ENCODE measurements at regions not wholly inside any gene's neighbourhood (a gene's known extent, or its start where the extent isn't known, plus 50 kb on each side); places are given as distances from the start of the nearest gene placed in this dataset.

DNA sequence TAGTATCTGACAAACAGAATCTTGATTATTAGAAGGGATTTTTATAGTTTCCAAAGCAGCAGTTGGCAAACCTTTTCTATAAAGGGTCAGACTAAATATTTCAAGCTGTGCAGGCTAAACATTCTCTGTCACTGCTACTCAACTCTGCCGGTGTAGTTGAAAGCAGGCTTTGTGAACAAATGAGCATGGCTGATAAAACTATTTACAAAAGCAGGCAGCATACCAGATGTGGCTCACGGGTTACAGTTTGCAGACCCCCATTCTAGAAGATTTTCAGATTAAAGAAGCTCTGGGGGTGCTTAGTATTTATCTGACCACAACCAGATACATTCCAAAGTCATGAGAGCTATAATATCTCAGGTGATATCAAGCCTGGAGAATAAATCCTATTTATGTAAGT, 1017.5 kb downstream of the SORCS1 start:
- TF ChIP-seq, protein P1, sequence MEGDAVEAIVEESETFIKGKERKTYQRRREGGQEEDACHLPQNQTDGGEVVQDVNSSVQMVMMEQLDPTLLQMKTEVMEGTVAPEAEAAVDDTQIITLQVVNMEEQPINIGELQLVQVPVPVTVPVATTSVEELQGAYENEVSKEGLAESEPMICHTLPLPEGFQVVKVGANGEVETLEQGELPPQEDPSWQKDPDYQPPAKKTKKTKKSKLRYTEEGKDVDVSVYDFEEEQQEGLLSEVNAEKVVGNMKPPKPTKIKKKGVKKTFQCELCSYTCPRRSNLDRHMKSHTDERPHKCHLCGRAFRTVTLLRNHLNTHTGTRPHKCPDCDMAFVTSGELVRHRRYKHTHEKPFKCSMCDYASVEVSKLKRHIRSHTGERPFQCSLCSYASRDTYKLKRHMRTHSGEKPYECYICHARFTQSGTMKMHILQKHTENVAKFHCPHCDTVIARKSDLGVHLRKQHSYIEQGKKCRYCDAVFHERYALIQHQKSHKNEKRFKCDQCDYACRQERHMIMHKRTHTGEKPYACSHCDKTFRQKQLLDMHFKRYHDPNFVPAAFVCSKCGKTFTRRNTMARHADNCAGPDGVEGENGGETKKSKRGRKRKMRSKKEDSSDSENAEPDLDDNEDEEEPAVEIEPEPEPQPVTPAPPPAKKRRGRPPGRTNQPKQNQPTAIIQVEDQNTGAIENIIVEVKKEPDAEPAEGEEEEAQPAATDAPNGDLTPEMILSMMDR (IDR thresholded peaks at IDR 0.05; ENCODE audit: low read depth, low read length) = no peak
- Histone ChIP-seq H3K4me3 (ENCODE audit: low read depth, low read length) (no peak overlapping the region), H3K4me1 (no peaks in the 10 kb centered on the region), H3K9me3 (no peaks in the 10 kb centered on the region), H3K27me3 (no peaks in the 10 kb centered on the region), H3K36me3 (no peaks in the 10 kb centered on the region)
- DNase-seq = no peak

DNA sequence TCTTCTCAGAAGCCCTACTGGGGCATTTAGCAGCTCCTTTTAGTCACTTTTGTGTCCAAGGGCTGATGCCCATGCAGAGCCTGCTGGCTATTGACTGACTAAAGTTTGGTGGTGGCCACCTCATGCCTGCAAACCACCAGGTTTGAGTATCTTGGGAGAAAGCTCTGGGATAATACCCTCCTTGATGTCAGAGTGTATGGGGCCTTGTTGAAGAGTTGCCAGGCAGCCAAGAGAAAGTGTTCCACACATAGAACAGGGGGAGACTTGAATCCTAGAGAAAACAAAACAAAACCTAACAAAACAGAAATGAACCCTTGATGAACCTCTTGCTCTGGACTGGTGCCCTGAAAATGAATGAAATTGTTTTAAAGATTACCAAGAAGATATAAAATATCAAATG, 1024.6 kb downstream of the SORCS1 start:
- Histone ChIP-seq H3K4me3 (ENCODE audit: low read depth, low read length) (no peak overlapping the region), H3K4me1 (no peaks in the 10 kb centered on the region), H3K9me3 (no peaks in the 10 kb centered on the region), H3K27me3 (no peaks in the 10 kb centered on the region), H3K36me3 (no peaks in the 10 kb centered on the region)
- TF ChIP-seq, protein P1 (IDR thresholded peaks at IDR 0.05; ENCODE audit: low read depth, low read length) = no peak
- DNase-seq = no peak

DNA sequence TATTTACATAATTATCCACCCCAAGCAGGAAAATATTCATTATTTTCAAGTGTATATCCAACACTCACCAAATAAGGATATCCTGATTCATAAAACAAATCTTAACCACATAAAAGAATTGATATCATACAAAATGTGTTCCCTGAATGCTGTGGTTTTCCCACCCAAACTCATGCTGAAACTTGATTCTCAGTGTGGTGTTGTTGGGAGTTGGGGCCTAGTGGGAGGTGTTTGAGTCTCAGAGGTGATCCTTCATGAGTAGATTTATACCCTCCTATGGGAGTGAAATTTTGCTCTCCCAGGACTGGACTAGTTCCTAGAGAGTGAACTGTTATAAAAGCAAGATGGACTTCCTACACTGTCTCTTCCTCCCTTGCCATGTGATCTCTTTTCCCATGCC, 1028.3 kb downstream of the SORCS1 start:
- no peak for DNase-seq
- Histone ChIP-seq H3K4me1 (no peaks in the 10 kb centered on the region), H3K9me3 (no peaks in the 10 kb centered on the region), H3K27me3 (no peaks in the 10 kb centered on the region), H3K4me3 (ENCODE audit: low read depth, low read length) (no peak overlapping the region), H3K36me3 (no peaks in the 10 kb centered on the region)
- TF ChIP-seq, protein P1 (IDR thresholded peaks at IDR 0.05; ENCODE audit: low read depth, low read length) = no peak

DNA sequence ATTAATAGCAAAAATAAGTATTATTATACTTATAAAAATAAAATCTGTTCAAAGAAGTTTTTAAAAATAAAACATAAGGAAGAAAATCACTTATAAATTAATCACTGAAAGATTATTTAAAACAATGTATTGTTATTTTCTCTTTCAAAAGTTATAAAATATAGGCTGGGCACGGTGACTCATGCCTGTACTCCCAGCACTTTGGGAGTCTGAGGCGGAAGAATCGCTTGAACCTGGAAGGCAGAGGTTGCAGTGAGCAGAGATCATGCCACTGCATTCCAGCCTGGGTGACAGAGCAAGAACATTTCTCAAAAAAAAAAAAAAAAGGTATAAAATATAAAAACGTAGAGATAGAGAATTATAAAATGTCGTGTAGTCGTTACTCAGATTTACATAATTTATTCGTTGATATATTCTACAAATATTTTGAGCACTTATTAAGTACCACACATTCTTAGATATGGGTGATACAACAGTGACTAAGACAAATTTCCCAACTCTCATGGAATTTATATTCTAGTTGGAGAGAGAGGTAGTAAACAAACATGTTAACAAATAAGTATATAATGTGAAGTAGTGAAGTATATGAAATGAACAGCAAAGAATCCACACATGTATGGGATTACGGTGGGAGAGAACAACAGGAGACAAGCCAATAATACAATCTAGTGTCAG, 1030.0 kb downstream of the SORCS1 start:
- TF ChIP-seq, protein P1 (IDR thresholded peaks at IDR 0.05; ENCODE audit: low read depth, low read length) = no peak

DNA sequence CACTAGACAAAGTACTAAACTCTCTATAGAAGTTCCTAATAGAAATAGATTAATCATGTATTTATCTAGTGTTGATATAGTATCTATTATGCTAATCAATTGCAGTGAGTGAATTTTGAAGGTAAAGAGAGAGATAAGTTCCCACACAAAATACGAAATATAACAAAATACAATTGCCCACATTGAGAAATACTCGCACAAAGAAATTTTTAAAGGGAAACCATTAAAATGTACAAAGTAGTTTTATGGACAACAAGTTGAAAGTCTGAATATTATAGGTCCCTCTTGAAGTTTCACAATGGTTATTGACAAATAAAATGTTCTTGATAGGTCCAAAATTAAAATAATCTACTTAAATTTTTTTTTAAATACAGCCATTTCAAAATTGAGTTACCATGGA, 1031.1 kb downstream of the SORCS1 start:
- H3K4me1 ChIP-seq = no peaks in the 10 kb centered on the region
- TF ChIP-seq, protein P1 (IDR thresholded peaks at IDR 0.05; ENCODE audit: low read depth, low read length) = no peak
- H3K36me3 ChIP-seq = no peaks in the 10 kb centered on the region
- H3K4me3 ChIP-seq (ENCODE audit: low read depth, low read length) = no peak overlapping the region
- no peaks in the 10 kb centered on the region for H3K27me3 ChIP-seq
- H3K9me3 ChIP-seq = no peaks in the 10 kb centered on the region
- no peak for DNase-seq

More for the DNA sequence above, 1030.0 kb downstream of the SORCS1 start:
- no peak for DNase-seq
- H3K9me3 ChIP-seq = no peaks in the 10 kb centered on the region
- no peaks in the 10 kb centered on the region for H3K36me3 ChIP-seq
- H3K4me1 ChIP-seq = no peaks in the 10 kb centered on the region
- H3K4me3 ChIP-seq (ENCODE audit: low read depth, low read length) = no peak overlapping the region
- H3K27me3 ChIP-seq = no peaks in the 10 kb centered on the region

DNA sequence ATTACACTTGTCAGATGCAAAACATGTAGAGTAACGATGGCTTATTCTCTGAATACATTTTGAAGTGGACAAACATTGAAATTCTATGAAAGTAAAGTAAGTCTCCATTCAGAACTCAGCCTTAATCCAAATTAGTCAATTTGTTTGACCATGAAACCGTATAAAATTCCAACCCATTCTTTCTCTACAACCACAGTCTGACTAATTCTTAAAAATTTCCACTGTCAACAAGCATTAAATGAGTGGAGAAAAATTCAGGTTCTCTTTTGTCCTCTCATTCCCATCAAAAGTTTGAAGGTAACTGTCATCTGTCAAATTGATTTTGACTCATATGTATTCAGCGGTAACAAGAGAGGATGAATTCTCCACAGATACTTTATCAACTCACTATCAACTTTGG, 1031.5 kb downstream of the SORCS1 start:
- Histone ChIP-seq H3K4me1 (no peaks in the 10 kb centered on the region), H3K9me3 (no peaks in the 10 kb centered on the region), H3K27me3 (no peaks in the 10 kb centered on the region), H3K36me3 (no peaks in the 10 kb centered on the region), H3K4me3 (ENCODE audit: low read depth, low read length) (no peak overlapping the region)
- TF ChIP-seq, protein P1 (IDR thresholded peaks at IDR 0.05; ENCODE audit: low read depth, low read length) = no peak
- DNase-seq = no peak

Data from BE2C (cell line).